ENCODE measurements at regions not wholly inside any gene's neighbourhood (a gene's known extent, or its start where the extent isn't known, plus 50 kb on each side); places are given as distances from the start of the nearest gene placed in this dataset.
"Not testable (repeated sequence)": the region's sequence is repeated elsewhere in the genome, so short reads cannot be mapped to it uniquely, and the experiment has no call there.

DNA sequence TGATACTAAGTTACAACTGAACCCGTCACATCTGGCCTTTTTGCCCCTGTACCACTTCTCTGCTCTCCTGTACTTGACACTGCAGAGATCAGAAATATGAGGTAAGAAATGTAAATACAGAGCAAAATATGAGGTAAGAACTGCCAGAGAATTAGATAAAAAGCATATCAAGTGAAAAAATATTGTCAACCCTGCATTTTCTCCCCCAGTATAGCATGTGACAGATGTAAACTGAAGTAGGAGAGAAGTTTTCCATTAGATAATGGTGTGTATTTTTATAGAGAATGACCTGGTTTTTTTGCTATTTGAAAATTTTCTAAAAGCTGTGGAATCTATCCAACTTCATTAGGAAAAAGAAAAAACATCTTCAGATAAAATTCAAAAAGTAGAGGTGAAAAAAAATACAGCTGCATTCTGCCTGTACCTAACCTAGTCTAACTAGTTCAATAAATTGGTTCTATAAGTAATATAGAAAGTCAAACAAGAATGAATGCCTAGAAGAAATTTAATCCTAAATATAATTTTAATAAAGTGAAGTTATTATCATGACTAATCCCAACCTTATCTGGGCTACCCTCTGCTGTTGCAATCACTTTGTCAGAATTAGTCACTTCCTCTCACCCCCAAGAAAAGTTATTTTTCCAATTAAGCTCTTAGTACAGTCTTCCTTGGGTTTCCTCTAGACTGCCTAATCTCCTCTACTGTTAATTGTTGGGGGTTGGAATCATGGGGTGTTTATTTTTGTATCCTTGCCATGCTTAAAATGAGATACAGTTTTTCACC is 210.0 kb downstream of the RASSF9 start:
- TF ChIP-seq POLR2A (IDR thresholded peaks at IDR 0.05) = no peak
- TF ChIP-seq, protein P1, sequence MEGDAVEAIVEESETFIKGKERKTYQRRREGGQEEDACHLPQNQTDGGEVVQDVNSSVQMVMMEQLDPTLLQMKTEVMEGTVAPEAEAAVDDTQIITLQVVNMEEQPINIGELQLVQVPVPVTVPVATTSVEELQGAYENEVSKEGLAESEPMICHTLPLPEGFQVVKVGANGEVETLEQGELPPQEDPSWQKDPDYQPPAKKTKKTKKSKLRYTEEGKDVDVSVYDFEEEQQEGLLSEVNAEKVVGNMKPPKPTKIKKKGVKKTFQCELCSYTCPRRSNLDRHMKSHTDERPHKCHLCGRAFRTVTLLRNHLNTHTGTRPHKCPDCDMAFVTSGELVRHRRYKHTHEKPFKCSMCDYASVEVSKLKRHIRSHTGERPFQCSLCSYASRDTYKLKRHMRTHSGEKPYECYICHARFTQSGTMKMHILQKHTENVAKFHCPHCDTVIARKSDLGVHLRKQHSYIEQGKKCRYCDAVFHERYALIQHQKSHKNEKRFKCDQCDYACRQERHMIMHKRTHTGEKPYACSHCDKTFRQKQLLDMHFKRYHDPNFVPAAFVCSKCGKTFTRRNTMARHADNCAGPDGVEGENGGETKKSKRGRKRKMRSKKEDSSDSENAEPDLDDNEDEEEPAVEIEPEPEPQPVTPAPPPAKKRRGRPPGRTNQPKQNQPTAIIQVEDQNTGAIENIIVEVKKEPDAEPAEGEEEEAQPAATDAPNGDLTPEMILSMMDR (IDR thresholded peaks at IDR 0.05) = no peak
- H3K4me3 ChIP-seq = no peak overlapping the region
- no peaks in the 10 kb centered on the region for H3K9me3 ChIP-seq
- no peaks in the 10 kb centered on the region for H3K36me3 ChIP-seq
- intact Hi-C loops (cut with DNase I; ENCODE audit: low total_unique reads) = no loop called here
- no peaks in the 10 kb centered on the region for H3K4me1 ChIP-seq
- no peak overlapping the region for H3K27ac ChIP-seq
- DNase-seq = no peak
- no peaks in the 10 kb centered on the region for H3K27me3 ChIP-seq

DNA sequence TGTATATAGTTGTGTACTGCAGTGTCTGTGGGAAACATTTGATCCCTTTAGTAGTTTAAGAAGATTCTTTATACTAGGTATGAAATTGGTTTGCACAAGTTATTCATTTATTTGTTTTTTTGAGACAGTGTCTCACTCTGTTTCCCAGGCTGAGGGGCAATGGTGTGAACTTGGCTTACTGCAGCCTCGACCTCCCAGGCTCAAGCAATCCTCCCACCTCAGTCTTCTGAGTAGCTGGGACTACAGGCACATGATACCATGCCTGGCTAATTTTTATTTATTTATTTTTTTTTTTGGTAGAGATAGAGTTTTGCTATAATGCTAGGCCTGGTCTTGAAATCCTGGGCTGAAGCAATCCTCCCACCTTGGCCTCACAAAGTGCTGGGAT is 209.4 kb downstream of the RASSF9 start:
- no peaks in the 10 kb centered on the region for H3K36me3 ChIP-seq
- H3K4me3 ChIP-seq = no peak overlapping the region
- no peaks in the 10 kb centered on the region for H3K4me1 ChIP-seq
- DNase-seq = no peak
- no peak overlapping the region for H3K27ac ChIP-seq
- no peaks in the 10 kb centered on the region for H3K27me3 ChIP-seq
- TF ChIP-seq, protein P1 (IDR thresholded peaks at IDR 0.05) = no peak
- no peak for TF ChIP-seq POLR2A (IDR thresholded peaks at IDR 0.05)
- intact Hi-C loops (cut with DNase I; ENCODE audit: low total_unique reads) = no loop called here
- no peaks in the 10 kb centered on the region for H3K9me3 ChIP-seq

DNA sequence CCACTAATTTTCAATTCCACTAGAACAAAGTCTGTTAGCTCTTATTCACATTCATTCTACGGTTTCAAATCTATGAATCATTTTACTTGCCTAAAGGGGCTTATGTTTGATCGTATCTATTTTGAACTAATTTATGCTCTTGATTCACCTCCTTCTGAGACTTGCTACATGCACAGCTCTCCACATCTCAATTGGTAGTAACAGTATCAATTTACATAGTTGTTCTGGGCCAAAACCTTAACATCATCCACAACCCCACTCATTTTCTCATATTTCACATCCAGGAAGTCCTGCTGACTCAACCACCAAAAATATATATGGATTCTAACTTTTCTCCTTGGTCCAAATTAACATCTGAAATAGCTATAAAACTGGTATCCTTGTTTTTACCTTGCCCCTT is 208.6 kb downstream of the RASSF9 start:
- Histone ChIP-seq H3K9me3 (no peaks in the 10 kb centered on the region), H3K4me1 (no peaks in the 10 kb centered on the region), H3K27ac (no peak overlapping the region), H3K36me3 (no peaks in the 10 kb centered on the region), H3K4me3 (no peak overlapping the region), H3K27me3 (no peaks in the 10 kb centered on the region)
- no peak for DNase-seq
- intact Hi-C loops (cut with DNase I; ENCODE audit: low total_unique reads) = no loop called here
- no peak for TF ChIP-seq POLR2A (IDR thresholded peaks at IDR 0.05)
- TF ChIP-seq, protein P1 (IDR thresholded peaks at IDR 0.05) = no peak

DNA sequence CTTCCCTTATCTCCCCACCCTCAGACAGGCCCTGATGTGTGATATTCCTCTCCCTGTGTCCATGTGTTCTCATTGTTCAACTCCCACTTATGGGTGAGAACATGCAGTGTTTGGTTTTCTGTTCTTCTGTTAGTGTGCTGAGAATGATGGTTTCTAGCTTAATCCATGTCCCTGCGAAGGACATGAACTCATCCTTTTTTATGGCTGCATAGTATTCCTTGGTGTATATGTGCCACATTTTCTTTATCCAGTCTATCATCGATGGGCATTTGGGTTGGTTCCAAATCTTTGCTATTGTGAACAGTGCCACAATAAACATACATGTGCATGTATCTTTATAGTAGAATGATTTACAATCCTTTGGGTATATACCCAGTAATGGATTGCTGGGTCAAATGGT is 207.6 kb downstream of the RASSF9 start:
- DNase-seq; H3K27me3 ChIP-seq; H3K4me1 ChIP-seq; intact Hi-C loops (cut with DNase I; ENCODE audit: low total_unique reads); H3K27ac ChIP-seq; H3K4me3 ChIP-seq; H3K36me3 ChIP-seq; H3K9me3 ChIP-seq: not testable (repeated sequence)

DNA sequence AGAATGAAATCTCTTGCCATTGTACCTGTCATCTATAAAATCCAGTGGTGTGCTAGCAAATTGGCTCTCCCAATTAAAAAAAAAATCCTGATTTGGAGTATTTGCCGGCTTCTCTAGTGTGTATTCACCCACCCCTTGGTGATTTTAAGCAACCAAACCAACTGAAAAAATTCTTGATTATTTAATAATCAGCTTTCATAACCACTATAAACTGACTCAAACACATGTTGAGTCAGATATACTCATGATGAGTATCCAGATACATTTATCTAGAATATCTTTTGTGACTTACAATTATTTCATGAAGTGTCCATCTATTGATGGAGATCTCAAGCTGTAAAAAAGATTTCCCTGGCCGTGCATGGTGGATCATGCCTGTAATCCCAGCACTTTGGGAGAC is 205.4 kb downstream of the RASSF9 start:
- Histone ChIP-seq H3K4me3 (no peak overlapping the region), H3K27me3 (no peaks in the 10 kb centered on the region), H3K27ac (no peak overlapping the region), H3K36me3 (no peaks in the 10 kb centered on the region), H3K9me3 (no peaks in the 10 kb centered on the region), H3K4me1 (no peaks in the 10 kb centered on the region)
- no peak for DNase-seq
- TF ChIP-seq, protein P1 (IDR thresholded peaks at IDR 0.05) = no peak
- no peak for TF ChIP-seq POLR2A (IDR thresholded peaks at IDR 0.05)
- intact Hi-C loops (cut with DNase I; ENCODE audit: low total_unique reads) = no loop called here

DNA sequence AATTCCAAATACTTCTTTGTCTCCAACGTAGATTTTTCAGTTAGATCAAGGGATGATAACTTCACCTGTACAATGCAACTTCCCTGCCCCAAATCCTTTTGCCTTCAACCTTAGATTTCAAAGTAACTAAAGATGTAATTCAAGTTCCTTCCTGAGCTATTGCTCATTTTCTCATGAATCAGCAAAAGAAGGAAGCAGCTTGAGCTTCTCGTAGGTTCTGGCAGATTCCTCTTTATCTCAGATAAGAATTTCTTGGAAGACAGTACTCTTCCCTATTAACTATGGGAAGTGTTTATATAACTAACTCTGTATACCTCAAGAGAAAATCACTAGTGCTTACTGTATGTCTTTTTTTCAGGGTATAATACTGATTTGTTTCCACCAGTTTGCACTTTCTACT is 203.8 kb downstream of the RASSF9 start:
- intact Hi-C loops (cut with DNase I; ENCODE audit: low total_unique reads) = no loop called here
- Histone ChIP-seq H3K36me3 (no peaks in the 10 kb centered on the region), H3K4me1 (no peaks in the 10 kb centered on the region), H3K27ac (no peak overlapping the region), H3K9me3 (no peaks in the 10 kb centered on the region), H3K27me3 (no peaks in the 10 kb centered on the region), H3K4me3 (no peak overlapping the region)
- no peak for DNase-seq
- TF ChIP-seq, protein P1 (IDR thresholded peaks at IDR 0.05) = no peak
- TF ChIP-seq POLR2A (IDR thresholded peaks at IDR 0.05) = no peak
